ENCODE measurements at regions not wholly inside any gene's neighbourhood (a gene's known extent, or its start where the extent isn't known, plus 50 kb on each side); places are given as distances from the start of the nearest gene placed in this dataset.

DNA sequence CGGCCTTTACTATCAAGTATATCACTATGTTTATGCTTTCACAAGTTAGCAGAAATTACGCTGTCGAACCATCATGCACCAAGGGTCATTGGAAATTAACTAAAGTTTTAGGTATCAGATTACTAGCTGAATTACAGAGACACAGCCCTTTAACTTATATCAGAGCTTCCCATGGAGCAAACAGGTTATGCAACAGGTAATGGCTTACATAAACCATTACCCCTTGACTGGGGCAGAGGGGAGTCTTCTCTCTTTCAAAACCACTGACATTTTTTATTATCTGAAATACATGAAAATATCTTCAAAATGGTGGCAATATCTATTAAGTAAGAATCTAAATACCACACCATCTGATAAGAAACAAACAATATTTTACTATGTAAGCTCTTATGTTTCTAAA, 1692.9 kb upstream of the SLC10A2 start:
- TF ChIP-seq, protein P1, sequence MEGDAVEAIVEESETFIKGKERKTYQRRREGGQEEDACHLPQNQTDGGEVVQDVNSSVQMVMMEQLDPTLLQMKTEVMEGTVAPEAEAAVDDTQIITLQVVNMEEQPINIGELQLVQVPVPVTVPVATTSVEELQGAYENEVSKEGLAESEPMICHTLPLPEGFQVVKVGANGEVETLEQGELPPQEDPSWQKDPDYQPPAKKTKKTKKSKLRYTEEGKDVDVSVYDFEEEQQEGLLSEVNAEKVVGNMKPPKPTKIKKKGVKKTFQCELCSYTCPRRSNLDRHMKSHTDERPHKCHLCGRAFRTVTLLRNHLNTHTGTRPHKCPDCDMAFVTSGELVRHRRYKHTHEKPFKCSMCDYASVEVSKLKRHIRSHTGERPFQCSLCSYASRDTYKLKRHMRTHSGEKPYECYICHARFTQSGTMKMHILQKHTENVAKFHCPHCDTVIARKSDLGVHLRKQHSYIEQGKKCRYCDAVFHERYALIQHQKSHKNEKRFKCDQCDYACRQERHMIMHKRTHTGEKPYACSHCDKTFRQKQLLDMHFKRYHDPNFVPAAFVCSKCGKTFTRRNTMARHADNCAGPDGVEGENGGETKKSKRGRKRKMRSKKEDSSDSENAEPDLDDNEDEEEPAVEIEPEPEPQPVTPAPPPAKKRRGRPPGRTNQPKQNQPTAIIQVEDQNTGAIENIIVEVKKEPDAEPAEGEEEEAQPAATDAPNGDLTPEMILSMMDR (IDR thresholded peaks at IDR 0.05) = no peak
- TF ChIP-seq POLR2AphosphoS5 (IDR thresholded peaks at IDR 0.05) = no peak

All from esophagus muscularis mucosa (tissue), 3 donors.